Activated T-cell treated with anti-CD3 and anti-CD28 coated beads, Interleukin-2, amount 50 U/mL, for 24 hours (primary cell): ENCODE measurements at regions not wholly inside any gene's neighbourhood (a gene's known extent, or its start where the extent isn't known, plus 50 kb on each side); places are given as distances from the start of the nearest gene placed in this dataset.

Source experiments
- DNase-seq: peaks from one replicate; pipeline ENCODE4 v3.0.0-alpha.2; 2020
- H3K27ac Mint-ChIP-seq: 2 replicates; pipeline ENCODE4 v1.8.0; 2020; ENCODE audit warnings: mild to moderate bottlenecking, mixed read lengths
- H3K27me3 Mint-ChIP-seq: 2 replicates; pipeline ENCODE4 v1.8.0; 2020; ENCODE audit warnings: mixed read lengths
- H3K36me3 Mint-ChIP-seq: 2 replicates; pipeline ENCODE4 v1.8.0; 2020; ENCODE audit warnings: low read depth, mixed read lengths
- H3K4me1 Mint-ChIP-seq: 2 replicates; pipeline ENCODE4 v1.8.0; 2020; ENCODE audit warnings: low read depth, mixed read lengths
- H3K4me3 Mint-ChIP-seq: 2 replicates; pipeline ENCODE4 v1.8.0; 2020; ENCODE audit warnings: mild to moderate bottlenecking, moderate library complexity, mixed read lengths
- H3K9me3 Mint-ChIP-seq: 2 replicates; pipeline ENCODE4 v1.8.0; 2020; ENCODE audit warnings: mixed read lengths

DNA sequence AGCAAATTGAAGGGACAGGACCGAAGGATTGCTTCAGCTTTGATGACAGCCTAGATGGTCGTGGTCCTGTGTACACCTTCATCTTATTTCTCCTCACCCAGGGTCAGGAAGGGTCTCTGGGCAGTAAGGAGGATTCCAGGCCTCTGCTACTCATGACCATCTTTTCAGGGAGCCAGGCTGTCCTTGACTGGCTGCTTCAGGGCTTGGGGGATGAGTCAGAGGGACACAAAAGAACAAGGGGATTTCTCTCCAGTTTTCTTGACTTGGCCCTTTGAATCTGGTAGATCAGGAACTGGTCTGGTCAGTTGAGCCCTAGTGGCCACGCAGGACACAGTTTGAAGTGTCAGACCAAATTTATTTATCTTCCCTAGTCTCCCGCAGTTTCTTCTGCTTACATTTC is 402.1 kb upstream of the CHD6 start:
- H3K36me3 Mint-ChIP-seq = no peaks in the 10 kb centered on the region
- no peak overlapping the region for H3K4me3 Mint-ChIP-seq
- H3K4me1 Mint-ChIP-seq = no peaks in the 10 kb centered on the region
- peaks cover 3% of the 10 kb centered on the region for H3K27me3 Mint-ChIP-seq
- no peak for DNase-seq
- no peak overlapping the region for H3K27ac Mint-ChIP-seq
- peaks cover 2% of the 10 kb centered on the region for H3K9me3 Mint-ChIP-seq

DNA sequence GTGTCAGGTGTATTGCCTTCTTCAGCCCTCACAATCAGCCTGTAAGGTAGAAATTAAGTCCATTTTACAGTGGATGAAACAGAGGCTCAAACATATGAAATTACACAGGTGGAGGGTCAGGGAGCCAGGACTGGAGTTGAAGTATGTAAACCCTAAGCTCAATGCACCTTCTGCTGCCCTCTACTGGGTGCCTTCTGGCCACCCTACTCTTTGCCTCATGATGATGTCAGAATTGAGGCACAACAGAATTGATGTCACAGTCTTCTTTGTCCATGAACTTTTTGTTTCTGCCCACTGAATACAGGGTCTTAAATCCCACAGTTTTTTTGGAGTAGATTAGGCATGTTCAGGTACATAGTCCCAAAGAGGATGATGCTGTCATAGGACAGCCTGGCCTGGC is 400.8 kb upstream of the CHD6 start:
- peaks cover 3% of the 10 kb centered on the region for H3K27me3 Mint-ChIP-seq
- H3K9me3 Mint-ChIP-seq = peaks cover 2% of the 10 kb centered on the region
- no peak overlapping the region for H3K27ac Mint-ChIP-seq
- H3K36me3 Mint-ChIP-seq = no peaks in the 10 kb centered on the region
- no peaks in the 10 kb centered on the region for H3K4me1 Mint-ChIP-seq
- no peak overlapping the region for H3K4me3 Mint-ChIP-seq
- no peak for DNase-seq

DNA sequence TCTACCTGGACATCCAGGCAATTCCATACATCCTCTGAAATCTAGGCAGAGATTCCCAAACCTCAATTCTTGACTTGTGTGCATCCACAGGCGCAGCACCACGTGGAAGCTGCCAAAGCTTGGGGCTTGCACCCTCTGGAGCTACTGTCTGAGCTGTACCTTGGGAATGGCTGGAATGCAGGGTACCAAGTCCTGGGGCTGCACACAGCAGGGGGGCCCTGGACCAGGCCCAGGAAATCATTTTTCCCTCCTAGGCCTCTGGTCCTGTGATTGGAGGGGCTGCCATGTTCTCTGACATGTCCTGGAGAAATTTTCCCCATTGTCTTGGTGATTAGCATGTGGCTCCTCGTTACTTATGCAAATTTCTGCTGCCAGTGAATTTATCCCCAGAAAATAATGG is 391.9 kb upstream of the CHD6 start:
- H3K4me1 Mint-ChIP-seq = no peaks in the 10 kb centered on the region
- peaks cover 14% of the 10 kb centered on the region for H3K9me3 Mint-ChIP-seq
- H3K4me3 Mint-ChIP-seq = no peak overlapping the region
- no peak overlapping the region for H3K27ac Mint-ChIP-seq
- no peaks in the 10 kb centered on the region for H3K36me3 Mint-ChIP-seq
- DNase-seq = no peak
- no peaks in the 10 kb centered on the region for H3K27me3 Mint-ChIP-seq

DNA sequence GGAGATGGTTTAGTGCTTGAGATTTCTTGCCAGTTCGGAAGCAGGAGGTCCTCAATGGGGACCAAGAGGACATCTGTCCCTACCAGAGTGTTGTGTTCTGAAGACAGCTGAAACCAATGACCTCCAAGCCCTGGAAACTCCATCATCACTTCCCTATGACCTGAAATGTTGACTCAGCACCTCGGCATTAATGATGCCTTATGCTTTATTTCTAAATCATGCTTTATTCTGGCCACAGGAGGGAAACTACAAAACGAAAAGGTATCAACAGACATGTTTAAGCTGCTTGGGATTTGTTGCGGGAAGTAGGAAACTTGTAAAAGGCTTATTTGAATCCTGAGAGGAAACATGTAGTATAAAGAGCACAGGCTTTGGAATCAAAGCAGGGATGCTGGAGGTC is 389.1 kb upstream of the CHD6 start:
- Mint-ChIP-seq H3K9me3 (peaks cover 14% of the 10 kb centered on the region), H3K27me3 (no peaks in the 10 kb centered on the region), H3K4me3 (no peak overlapping the region), H3K4me1 (no peaks in the 10 kb centered on the region), H3K27ac (no peak overlapping the region), H3K36me3 (no peaks in the 10 kb centered on the region)
- no peak for DNase-seq

DNA sequence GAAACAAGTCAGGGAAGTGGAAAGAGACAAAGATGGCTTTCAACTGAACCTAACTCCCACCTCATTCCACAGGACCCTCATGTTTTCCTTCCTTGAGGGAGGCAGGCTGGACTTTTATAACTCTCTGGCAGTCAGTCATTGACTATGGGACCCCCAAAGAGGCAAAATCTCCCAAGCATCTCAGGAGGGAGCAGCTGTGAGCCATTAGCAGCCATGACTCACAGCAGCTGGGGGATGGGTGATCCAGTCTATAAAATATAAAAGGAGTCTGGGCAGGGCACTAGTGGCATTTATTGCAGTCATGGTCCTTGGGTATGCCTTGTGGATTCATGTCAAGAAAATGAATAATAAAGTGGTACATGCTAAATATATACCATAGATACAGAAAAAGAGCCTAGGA is 387.0 kb upstream of the CHD6 start:
- H3K36me3 Mint-ChIP-seq = no peaks in the 10 kb centered on the region
- no peak for DNase-seq
- no peak overlapping the region for H3K27ac Mint-ChIP-seq

DNA sequence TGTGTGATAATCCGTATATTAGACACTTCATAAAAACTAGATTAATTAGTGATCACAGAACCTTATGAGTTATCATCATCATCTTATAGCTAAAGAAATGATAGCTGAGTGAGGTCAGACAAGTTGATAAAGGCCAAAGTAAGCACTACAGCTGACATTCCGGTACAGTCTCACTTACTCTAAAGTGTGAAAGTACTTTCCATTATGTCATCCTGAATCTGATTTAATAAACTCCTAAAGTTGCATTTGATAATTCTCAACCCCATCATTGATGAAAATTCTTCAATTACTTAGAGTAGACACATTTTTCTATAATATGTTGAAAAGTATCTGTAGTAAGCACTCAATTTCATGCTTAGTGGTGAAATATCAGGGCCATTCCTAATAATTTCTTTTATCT is 385.2 kb upstream of the CHD6 start:
- Mint-ChIP-seq H3K27me3 (no peaks in the 10 kb centered on the region), H3K36me3 (no peaks in the 10 kb centered on the region), H3K4me1 (no peaks in the 10 kb centered on the region), H3K9me3 (peaks cover 6% of the 10 kb centered on the region), H3K4me3 (no peak overlapping the region), H3K27ac (no peak overlapping the region)
- DNase-seq = no peak

More for the DNA sequence above, 387.0 kb upstream of the CHD6 start:
- H3K4me3 Mint-ChIP-seq = no peak overlapping the region
- H3K4me1 Mint-ChIP-seq = no peaks in the 10 kb centered on the region
- H3K9me3 Mint-ChIP-seq = peaks cover 4% of the 10 kb centered on the region
- H3K27me3 Mint-ChIP-seq = no peaks in the 10 kb centered on the region

DNA sequence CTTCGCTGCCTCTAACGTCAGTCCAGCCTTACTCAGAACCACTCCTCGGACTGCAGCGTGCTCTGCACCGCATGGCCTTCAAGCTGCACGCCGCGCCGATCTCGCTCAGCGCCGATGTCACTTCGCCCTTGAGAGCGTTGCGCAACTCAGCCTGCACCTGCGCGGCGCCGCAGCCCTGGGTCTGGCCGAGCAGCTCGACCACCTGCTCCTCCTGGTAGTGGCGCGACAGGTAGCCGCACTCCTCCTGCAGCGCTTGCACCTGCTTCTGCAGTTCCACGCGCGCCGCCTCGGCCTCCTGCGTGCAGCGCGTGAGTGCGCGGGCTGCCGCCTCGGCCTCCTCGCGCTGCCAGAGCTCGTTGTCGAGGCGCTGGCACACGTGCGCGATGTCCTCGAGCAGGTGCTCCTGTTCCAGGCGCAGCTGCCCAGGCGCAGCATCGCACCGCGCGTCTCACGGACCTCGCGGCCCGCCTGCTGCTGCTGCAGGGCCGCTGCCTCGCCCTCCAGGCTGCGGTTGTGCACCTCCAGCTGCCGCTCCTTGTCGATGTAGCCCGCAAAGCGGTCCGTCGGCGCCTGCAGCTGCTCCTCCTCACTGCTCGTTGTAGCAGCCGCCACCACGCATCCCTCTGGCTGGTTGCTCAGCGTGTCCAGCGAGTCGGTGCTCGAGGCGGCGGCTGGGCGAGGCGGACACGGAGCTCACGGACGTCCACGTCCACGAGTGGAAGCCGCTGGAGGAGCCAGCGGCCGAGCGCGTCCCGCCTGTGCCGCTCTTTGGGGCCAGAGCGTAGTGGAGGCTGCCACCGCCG is 380.6 kb upstream of the CHD6 start:
- no peaks in the 10 kb centered on the region for H3K27me3 Mint-ChIP-seq
- H3K4me3 Mint-ChIP-seq = no peak overlapping the region
- peaks cover 9% of the 10 kb centered on the region for H3K9me3 Mint-ChIP-seq
- H3K4me1 Mint-ChIP-seq = no peaks in the 10 kb centered on the region
- DNase-seq = no peak
- H3K27ac Mint-ChIP-seq = no peak overlapping the region
- H3K36me3 Mint-ChIP-seq = no peaks in the 10 kb centered on the region

DNA sequence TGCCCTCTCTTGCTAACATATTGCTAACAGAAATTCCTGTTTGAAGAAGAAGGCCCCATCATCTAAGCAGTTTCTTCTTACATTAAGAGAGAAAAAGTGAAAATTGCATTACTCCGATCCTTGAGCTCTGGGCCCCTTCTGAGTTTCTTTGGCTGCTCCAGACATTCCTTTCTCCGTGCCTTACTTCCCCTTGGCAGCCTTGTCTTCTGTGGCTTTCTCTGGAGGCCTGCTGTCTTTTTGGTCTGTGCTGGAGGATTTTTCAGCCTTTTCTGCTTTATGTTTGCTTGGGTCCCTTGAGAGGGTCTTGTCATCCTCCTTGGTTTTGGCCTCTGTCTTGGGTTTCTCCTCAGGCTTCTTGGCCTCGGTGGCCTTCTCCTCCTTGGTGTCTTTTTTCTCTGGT is 378.8 kb upstream of the CHD6 start:
- no peaks in the 10 kb centered on the region for H3K36me3 Mint-ChIP-seq

DNA sequence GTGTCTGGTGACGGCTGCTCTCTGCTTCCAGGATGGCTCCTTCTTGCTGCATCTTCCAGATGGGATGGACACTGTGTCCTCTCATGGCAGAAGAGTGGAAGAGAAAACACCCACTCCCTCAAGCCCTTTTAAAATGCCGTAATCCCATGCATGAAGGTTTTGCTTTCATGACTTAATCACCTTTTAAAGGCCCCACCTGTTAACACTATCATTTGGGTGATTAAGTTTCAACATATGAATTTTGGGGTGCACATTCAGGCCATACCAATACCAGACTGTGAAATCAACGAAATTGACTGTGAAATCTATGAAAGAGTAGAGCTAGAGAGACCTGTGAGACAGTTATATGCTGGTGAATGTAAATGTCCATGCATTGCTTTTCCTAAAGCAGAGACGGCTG is 374.3 kb upstream of the CHD6 start:
- H3K4me3 Mint-ChIP-seq = no peak overlapping the region
- no peaks in the 10 kb centered on the region for H3K27me3 Mint-ChIP-seq

More for the DNA sequence above, 378.8 kb upstream of the CHD6 start:
- Mint-ChIP-seq H3K4me1 (no peaks in the 10 kb centered on the region), H3K27me3 (no peaks in the 10 kb centered on the region), H3K9me3 (peaks cover 9% of the 10 kb centered on the region), H3K4me3 (no peak overlapping the region), H3K27ac (no peak overlapping the region)
- no peak for DNase-seq

DNA sequence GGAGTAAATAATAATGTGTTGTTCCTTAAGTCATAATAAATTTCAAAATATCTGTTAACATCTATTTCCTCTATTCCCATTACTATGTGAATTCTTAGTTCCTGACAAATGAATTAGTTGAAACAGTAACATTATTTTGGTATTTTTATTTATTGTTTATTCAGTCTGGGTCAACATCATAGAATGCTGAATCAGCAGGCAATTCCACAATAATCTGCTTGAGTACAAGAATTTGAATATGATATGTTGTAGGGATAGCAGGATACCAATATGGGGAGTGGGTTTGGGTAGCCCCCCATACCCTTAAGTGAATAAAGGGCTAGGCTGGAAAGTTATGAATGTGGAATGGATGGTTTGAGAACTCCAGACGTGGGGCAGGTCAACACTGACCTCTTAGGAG is 373.2 kb upstream of the CHD6 start:
- Mint-ChIP-seq H3K27me3 (no peaks in the 10 kb centered on the region), H3K4me3 (no peak overlapping the region), H3K27ac (no peak overlapping the region), H3K36me3 (no peaks in the 10 kb centered on the region), H3K4me1 (no peaks in the 10 kb centered on the region), H3K9me3 (no peaks in the 10 kb centered on the region)
- DNase-seq = no peak

More for the DNA sequence above, 374.3 kb upstream of the CHD6 start:
- no peak overlapping the region for H3K27ac Mint-ChIP-seq
- H3K9me3 Mint-ChIP-seq = no peaks in the 10 kb centered on the region
- H3K4me1 Mint-ChIP-seq = no peaks in the 10 kb centered on the region
- no peaks in the 10 kb centered on the region for H3K36me3 Mint-ChIP-seq
- DNase-seq = no peak

DNA sequence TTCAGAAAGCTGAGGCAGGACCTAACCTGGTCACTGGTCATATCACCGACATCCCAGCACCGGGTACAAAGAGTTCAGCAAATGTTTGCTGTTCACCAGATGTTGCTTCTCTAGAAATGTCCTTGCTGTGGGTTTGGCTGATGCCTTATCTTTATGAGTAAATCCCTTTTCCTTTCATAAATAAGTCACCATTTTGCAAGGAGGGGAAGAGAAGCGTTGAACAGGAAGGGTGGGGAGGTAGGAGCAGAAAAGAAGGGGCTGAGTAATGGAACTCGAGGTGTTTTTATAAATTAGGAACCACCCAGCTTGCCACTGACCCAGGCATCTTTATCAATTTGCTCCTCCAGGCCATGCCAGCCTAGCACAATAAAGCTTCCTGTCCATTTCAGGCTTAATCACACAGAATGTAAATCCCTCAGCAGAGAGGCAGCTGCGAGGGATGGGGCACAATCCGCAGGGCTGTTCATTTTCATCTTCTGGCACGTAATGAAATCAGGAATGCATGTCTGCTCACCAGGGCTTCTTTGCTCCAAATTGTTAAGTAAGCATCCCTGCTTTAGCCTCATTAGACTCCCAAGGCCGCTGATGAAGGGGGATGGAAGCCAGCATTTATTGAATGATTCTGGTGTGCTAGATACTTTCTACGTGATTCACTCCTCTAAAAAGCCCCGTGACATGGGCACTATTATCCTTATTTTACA is 371.9 kb upstream of the CHD6 start:
- no peak for DNase-seq
- no peak overlapping the region for H3K4me3 Mint-ChIP-seq
- H3K4me1 Mint-ChIP-seq = no peaks in the 10 kb centered on the region
- H3K27ac Mint-ChIP-seq = no peak overlapping the region
- H3K36me3 Mint-ChIP-seq = no peaks in the 10 kb centered on the region
- H3K9me3 Mint-ChIP-seq = no peaks in the 10 kb centered on the region
- H3K27me3 Mint-ChIP-seq = no peaks in the 10 kb centered on the region

DNA sequence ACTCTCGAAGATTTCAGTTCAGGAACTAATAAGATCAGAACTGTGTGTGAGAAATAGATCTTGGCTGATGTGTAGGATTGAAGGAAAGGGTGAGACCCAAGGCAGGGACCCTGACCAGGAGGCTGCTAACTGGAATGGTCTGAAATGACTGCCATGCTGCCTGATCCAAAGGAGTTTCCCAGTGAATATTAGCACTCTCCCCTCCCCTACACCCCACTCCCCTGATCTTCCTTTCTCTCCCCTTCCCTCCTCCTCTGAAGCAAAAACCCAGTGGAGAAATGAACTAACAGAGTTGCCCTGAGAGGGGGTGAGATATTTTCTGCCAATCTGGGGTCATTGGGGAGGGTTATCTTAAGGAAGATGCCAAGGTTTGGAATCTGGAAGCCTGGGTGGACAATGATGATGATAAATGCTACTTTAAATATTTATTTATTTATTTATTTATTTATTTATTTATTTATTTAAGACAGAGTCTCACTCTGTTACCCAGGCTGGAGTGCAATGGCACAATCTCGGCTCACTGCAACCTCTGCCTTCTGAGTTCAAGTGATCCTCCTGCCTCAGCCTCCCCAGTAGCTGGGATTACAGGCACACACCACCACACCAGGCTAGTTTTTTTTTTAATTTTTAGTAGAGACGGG is 371.0 kb upstream of the CHD6 start:
- Mint-ChIP-seq H3K36me3 (no peaks in the 10 kb centered on the region), H3K27ac (no peak overlapping the region)
- no peak for DNase-seq

DNA sequence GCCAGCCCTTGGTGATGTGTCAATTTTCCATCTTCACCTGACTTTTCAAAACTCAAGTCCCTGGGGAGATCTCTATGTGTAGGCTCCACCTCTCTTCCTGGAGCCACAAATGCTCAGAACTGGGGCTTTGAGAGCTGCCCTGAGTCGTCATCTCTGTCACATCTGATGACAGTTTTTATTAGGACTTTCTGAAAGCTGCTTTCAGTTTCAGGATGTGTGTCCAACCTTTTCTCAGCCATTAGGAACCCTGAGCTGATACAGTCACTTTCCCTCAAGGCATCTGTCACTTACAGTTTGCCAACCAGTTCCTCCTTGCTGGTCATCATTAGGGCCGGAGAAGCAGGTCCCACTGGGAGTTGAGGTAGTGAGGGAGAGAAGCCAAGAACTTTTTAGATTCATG is 365.9 kb upstream of the CHD6 start:
- Mint-ChIP-seq H3K4me1 (no peaks in the 10 kb centered on the region), H3K27ac (no peak overlapping the region), H3K36me3 (no peaks in the 10 kb centered on the region), H3K4me3 (no peak overlapping the region), H3K27me3 (no peaks in the 10 kb centered on the region), H3K9me3 (no peaks in the 10 kb centered on the region)
- DNase-seq = no peak

More for the DNA sequence above, 371.0 kb upstream of the CHD6 start:
- Mint-ChIP-seq H3K4me3 (no peak overlapping the region), H3K9me3 (no peaks in the 10 kb centered on the region), H3K4me1 (no peaks in the 10 kb centered on the region), H3K27me3 (no peaks in the 10 kb centered on the region)

DNA sequence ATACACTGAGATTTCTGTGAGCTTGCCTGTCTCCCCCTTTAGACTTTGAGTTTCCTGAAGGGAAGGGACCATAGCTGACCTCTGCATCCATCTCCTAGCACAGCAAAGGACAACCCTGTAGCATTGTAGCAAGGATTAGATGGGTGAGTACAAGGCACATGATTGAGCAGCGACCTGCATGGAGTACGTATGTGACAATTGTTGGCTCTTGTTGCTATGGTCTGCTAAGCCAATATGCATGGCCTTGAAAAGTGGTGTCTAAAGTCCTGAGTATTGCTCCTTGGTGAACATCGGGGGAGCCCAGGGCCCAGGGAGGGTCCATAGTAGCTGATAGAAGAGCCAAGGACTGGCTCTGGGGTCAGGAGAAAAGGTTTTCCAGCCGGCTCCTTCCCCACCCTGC is 365.0 kb upstream of the CHD6 start:
- DNase-seq = no peak
- H3K36me3 Mint-ChIP-seq = no peaks in the 10 kb centered on the region
- no peak overlapping the region for H3K4me3 Mint-ChIP-seq
- H3K27ac Mint-ChIP-seq = no peak overlapping the region
- no peaks in the 10 kb centered on the region for H3K9me3 Mint-ChIP-seq
- H3K27me3 Mint-ChIP-seq = no peaks in the 10 kb centered on the region
- no peaks in the 10 kb centered on the region for H3K4me1 Mint-ChIP-seq

DNA sequence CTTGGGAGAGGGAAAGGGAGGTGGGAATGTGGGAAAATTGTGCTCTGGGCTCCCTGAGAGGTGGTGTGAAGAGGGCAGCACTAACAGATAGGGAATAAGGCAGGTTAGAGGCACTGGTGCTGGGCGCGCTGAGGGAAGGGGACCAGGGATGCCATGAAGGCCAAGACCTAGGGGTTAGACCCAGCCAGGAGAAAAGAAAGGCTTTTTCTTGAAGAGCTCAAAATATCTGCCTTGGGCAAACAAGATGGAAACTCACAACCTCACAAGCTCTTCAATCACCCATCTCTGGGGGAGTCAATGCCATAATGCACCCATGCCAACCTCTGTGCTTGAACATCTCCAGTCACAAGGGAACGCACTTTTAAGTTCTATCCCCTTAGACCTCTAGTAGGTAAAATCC is 363.6 kb upstream of the CHD6 start:
- H3K4me3 Mint-ChIP-seq = no peak overlapping the region
- H3K27me3 Mint-ChIP-seq = no peaks in the 10 kb centered on the region
- no peaks in the 10 kb centered on the region for H3K9me3 Mint-ChIP-seq
- no peak overlapping the region for H3K27ac Mint-ChIP-seq
- no peaks in the 10 kb centered on the region for H3K4me1 Mint-ChIP-seq
- no peak for DNase-seq
- H3K36me3 Mint-ChIP-seq = no peaks in the 10 kb centered on the region
